Osteoblast (primary cell): ENCODE measurements at regions not wholly inside any gene's neighbourhood (a gene's known extent, or its start where the extent isn't known, plus 50 kb on each side); places are given as distances from the start of the nearest gene placed in this dataset.

ENCODE experiments used
- DNase-seq: peaks from one replicate; pipeline ENCODE4 v3.0.0; 2011; ENCODE audit warnings: low spot score, mixed read lengths; ENCODE audit not compliant: insufficient read length; ENCODE audit errors: missing footprints
- H2AFZ ChIP-seq: 2 replicates; pipeline ENCODE4 v1.6.0; 2011; ENCODE audit warnings: mild to moderate bottlenecking, low read length
- H3K27ac ChIP-seq: 2 replicates; pipeline ENCODE4 v1.5.1; 2011; ENCODE audit warnings: mild to moderate bottlenecking, low read depth, low read length, moderate library complexity
- H3K27me3 ChIP-seq: 2 replicates; pipeline ENCODE4 v1.6.0; 2012; ENCODE audit warnings: mild to moderate bottlenecking, control low read depth, inconsistent platforms, low read length, moderate library complexity; ENCODE audit not compliant: insufficient read depth
- H3K36me3 ChIP-seq: 2 replicates; pipeline ENCODE4 v1.5.1; 2011; ENCODE audit warnings: mild to moderate bottlenecking, low read length, control low read depth, moderate library complexity; ENCODE audit not compliant: insufficient read depth
- H3K4me1 ChIP-seq: 2 replicates; pipeline ENCODE4 v1.5.1; 2011; ENCODE audit warnings: mild to moderate bottlenecking, low read length, control low read depth, moderate library complexity; ENCODE audit not compliant: insufficient read depth
- H3K4me2 ChIP-seq: 2 replicates; pipeline ENCODE4 v1.6.0; 2011; ENCODE audit warnings: mild to moderate bottlenecking, low read length; ENCODE audit not compliant: insufficient read depth
- H3K4me3 ChIP-seq: fragments of 200-600 bp; sonication (generic); 3 replicates; pipeline ENCODE4 v1.5.1; 2012; ENCODE audit warnings: mild to moderate bottlenecking, low read length, inconsistent platforms; ENCODE audit not compliant: insufficient read depth
- H3K79me2 ChIP-seq: 2 replicates; pipeline ENCODE4 v1.6.0; 2012; ENCODE audit warnings: mild to moderate bottlenecking, low read length, control low read depth, inconsistent platforms; ENCODE audit not compliant: insufficient read depth
- H3K9me3 ChIP-seq: 2 replicates; pipeline ENCODE4 v1.5.1; 2011; ENCODE audit warnings: low read depth, low read length, control low read depth
- H4K20me1 ChIP-seq: 2 replicates; pipeline ENCODE4 v1.6.0; 2012; ENCODE audit warnings: mild to moderate bottlenecking, low read length, control low read depth; ENCODE audit not compliant: insufficient read depth
- TF ChIP-seq, protein P1 (sequence below): IDR thresholded peaks from 2 replicates; pipeline ENCODE4 v1.5.1; 2011; ENCODE audit warnings: mild to moderate bottlenecking, low read depth, low read length, moderate library complexity; ENCODE audit errors: extremely low read depth

DNA sequence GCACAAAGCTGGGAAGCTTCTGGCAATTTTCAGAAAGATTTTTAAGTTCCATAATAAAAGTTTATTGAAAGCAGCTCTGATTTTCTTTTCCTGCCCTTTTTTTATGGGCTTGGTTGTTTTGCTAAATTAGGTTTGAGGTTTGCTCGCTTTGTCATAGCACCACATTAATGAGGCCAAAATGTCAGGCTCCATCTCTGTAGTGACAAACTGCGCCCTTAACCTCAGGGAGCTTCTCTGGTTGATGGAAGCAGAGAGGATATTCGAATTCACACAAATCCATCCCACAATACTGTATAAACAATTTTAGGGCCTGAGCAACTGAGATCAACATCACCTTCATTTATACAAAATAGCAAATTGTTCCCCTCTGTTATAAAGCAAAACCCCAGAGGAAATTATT is 342.6 kb upstream of the TMPO start:
- TF ChIP-seq, protein P1, sequence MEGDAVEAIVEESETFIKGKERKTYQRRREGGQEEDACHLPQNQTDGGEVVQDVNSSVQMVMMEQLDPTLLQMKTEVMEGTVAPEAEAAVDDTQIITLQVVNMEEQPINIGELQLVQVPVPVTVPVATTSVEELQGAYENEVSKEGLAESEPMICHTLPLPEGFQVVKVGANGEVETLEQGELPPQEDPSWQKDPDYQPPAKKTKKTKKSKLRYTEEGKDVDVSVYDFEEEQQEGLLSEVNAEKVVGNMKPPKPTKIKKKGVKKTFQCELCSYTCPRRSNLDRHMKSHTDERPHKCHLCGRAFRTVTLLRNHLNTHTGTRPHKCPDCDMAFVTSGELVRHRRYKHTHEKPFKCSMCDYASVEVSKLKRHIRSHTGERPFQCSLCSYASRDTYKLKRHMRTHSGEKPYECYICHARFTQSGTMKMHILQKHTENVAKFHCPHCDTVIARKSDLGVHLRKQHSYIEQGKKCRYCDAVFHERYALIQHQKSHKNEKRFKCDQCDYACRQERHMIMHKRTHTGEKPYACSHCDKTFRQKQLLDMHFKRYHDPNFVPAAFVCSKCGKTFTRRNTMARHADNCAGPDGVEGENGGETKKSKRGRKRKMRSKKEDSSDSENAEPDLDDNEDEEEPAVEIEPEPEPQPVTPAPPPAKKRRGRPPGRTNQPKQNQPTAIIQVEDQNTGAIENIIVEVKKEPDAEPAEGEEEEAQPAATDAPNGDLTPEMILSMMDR = no peak
- H3K9me3 ChIP-seq = no peaks in the 10 kb centered on the region
- H2AFZ ChIP-seq = no peak overlapping the region
- H3K27me3 ChIP-seq = no peaks in the 10 kb centered on the region
- no peak overlapping the region for H3K4me3 ChIP-seq
- no peaks in the 10 kb centered on the region for H4K20me1 ChIP-seq
- no peaks in the 10 kb centered on the region for H3K79me2 ChIP-seq
- H3K36me3 ChIP-seq = no peaks in the 10 kb centered on the region
- H3K4me1 ChIP-seq = no peaks in the 10 kb centered on the region
- DNase-seq = no peak
- no peak overlapping the region for H3K27ac ChIP-seq
- no peak overlapping the region for H3K4me2 ChIP-seq

DNA sequence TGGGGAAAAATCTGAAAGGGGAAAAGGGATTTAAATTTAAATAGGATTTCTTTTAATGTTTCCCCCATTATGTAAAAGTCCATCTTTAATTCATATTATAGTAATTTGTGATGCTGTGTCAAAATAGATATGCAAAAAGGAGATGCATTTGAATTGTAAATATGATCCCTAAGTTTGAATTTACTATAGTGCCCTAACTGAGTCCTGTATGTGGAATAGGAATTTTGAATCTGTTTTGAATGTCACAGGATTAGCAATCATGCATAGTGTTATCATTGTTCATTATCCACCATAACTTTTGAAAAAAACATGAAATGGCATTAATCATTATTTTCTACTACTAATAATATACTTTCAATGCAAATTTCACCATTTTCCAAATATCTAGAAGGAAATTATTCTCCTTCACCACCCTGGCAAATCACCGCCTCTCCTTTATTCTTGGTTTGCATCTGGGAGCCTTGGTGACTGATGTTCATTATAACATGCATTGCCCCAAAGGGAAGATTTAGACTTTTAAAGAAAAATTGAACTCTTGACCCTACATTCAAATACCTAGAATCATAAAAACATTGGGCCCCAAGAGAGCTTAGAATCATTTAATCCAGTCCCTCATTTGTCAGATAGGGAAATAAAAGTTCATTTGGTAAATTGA is 341.5 kb upstream of the TMPO start:
- no peak for DNase-seq
- H3K4me3 ChIP-seq = no peak overlapping the region
- H3K36me3 ChIP-seq = no peaks in the 10 kb centered on the region
- no peak overlapping the region for H3K27ac ChIP-seq
- no peaks in the 10 kb centered on the region for H3K79me2 ChIP-seq
- no peaks in the 10 kb centered on the region for H3K27me3 ChIP-seq
- H4K20me1 ChIP-seq = no peaks in the 10 kb centered on the region
- H3K4me2 ChIP-seq = no peak overlapping the region
- TF ChIP-seq, protein P1 = no peak
- H2AFZ ChIP-seq = no peak overlapping the region
- H3K9me3 ChIP-seq = no peaks in the 10 kb centered on the region
- H3K4me1 ChIP-seq = no peaks in the 10 kb centered on the region

DNA sequence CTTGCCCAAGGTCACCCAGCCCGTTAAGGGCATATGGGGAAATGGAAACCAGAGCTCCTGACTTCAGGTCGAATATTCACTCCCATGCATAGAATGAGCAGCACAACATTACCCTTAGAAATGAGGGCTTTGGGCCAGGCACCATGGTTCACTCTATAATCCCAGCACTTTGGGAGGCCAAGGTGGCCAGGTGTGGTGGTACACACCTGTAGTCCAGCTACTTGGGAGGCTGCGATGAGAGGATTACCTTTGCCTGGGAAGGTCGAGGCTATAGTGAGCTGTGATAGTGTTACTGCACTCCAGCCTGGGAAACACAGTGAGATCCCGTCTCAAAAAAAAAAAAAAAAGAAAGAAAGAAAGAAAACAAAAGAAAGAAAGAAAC is 341.0 kb upstream of the TMPO start:
- H2AFZ ChIP-seq = no peak overlapping the region
- H3K4me3 ChIP-seq = no peak overlapping the region
- no peaks in the 10 kb centered on the region for H3K79me2 ChIP-seq
- H3K27me3 ChIP-seq = no peaks in the 10 kb centered on the region
- no peak overlapping the region for H3K4me2 ChIP-seq
- H3K27ac ChIP-seq = no peak overlapping the region
- H3K9me3 ChIP-seq = no peaks in the 10 kb centered on the region
- TF ChIP-seq, protein P1 = no peak
- H4K20me1 ChIP-seq = no peaks in the 10 kb centered on the region
- H3K4me1 ChIP-seq = no peaks in the 10 kb centered on the region
- no peak for DNase-seq
- H3K36me3 ChIP-seq = no peaks in the 10 kb centered on the region

DNA sequence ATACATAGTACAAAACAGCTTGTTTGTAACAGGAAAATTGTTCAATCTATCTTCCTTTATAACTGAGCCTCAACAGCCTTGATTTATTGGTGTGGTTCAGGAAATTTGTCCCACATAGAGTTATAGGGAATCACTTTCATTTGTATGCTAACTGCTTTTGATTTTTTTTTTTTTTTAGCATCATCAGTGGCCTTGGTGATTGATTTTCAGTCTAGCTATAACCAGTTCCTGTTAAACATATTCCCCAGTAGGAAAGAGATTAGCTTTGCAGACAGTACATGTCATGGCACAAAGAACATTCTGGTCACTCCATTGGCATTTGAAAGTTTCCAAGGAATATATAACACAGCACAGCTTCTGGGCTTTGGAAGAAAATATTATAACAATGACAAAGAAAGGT is 337.3 kb upstream of the TMPO start:
- TF ChIP-seq, protein P1 = no peak
- H3K27ac ChIP-seq = no peak overlapping the region
- H3K4me2 ChIP-seq = no peak overlapping the region
- no peaks in the 10 kb centered on the region for H3K27me3 ChIP-seq
- no peak for DNase-seq
- H3K9me3 ChIP-seq = no peaks in the 10 kb centered on the region
- no peak overlapping the region for H3K4me3 ChIP-seq
- H3K36me3 ChIP-seq = no peaks in the 10 kb centered on the region
- H2AFZ ChIP-seq = no peak overlapping the region
- H3K4me1 ChIP-seq = no peaks in the 10 kb centered on the region
- H4K20me1 ChIP-seq = no peaks in the 10 kb centered on the region
- H3K79me2 ChIP-seq = no peaks in the 10 kb centered on the region
